NCI-H446 treated with DMSO at 0.1 percent for 48 hours (cell line): ENCODE measurements at regions not wholly inside any gene's neighbourhood (a gene's known extent, or its start where the extent isn't known, plus 50 kb on each side); places are given as distances from the start of the nearest gene placed in this dataset.
"Not testable (repeated sequence)": the region's sequence is repeated elsewhere in the genome, so short reads cannot be mapped to it uniquely, and the experiment has no call there.

Experiments
- DNase-seq: peaks from one replicate; lab custom pipeline; 2025; lab: John Stamatoyannopoulos, UW

DNA sequence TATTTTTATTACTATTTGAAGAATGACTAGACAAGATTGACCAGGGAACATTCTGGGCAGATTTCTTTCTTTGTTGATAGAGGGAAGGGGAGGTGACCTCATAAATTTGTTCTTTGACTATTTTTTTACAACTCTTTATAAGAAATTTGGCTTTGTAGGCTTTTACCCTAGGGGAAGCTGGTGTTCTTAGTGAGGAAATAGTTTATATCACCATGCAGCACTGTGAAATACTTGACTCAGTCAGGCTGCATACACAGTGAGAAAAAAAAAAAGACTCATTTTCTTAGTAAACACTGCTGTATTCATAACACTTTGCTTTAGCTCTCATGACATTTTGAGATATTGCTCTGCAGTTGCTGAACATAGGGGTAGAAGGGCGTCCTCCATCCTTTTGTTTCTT, 336.6 kb upstream of the PIK3R1 start:
- no peak for DNase-seq

GRCh38 chr5:67876371-67876770, 339.2 kb upstream of the PIK3R1 start:
- DNase-seq, result no peak

DNA sequence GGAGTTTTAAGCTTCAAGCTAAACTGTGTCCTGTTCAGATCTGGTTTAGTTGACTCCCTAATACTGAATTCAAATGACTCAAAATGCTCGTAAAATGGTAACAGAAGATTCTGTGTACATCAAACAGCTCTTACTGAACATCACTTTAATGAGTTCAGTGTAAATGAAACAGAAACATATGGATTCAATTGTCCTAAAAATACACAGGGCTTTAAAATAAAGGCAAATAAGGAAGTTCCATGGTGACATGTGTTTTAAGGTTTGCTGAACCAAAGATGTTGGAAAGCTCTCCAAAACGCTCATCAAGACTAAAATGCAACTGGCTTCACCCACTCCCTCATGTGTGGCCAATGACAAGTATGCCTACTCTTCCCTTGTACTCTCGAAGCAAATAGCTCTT, 340.0 kb upstream of the PIK3R1 start:
- no peak for DNase-seq

DNA sequence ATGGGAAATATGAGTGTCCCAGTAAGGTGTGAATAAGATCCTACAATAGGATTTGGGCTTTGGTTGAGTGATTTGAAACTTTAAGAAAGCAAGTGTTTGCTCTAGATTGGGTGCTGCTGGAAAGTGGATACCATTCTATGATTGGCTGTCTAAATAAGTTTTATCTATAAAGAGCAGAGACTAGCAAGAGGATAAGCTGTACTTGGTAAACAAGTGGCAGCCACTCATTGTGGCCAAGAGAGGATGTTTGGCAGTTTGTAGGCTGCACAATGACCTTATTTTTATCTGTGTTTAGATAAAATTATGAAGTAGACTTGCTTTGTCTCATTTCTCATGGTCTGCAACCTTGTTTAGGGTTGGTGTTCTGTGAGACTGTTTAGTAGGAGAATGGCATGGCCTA, 341.6 kb upstream of the PIK3R1 start:
- DNase-seq, result no peak

DNA sequence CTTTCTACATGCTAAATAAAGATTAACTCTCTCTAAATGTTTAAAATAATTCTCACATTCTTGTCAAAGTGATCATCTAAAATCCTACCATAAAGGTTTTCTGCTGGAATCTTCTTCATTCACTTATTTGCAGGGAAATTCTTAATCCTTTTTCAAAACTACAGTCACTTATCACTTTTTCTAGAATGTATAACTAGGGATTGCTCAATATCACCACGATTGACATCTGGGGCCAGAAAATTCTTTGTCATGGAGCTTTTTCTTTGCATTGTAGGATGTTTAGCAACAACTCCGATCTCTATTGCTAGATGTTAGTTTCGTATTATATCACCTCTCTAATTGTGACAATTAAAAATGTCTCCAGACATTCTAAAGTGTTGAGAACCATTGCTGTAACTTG, 344.9 kb upstream of the PIK3R1 start:
- no peak for DNase-seq

- not testable (repeated sequence) for DNase-seq
Observed at GRCh38 chr5:67864335-67864734, 351.2 kb upstream of the PIK3R1 start.

- DNase-seq, result no peak
Observed at GRCh38 chr5:67858471-67859031, 357.0 kb upstream of the PIK3R1 start.

GRCh38 chr5:67857502-67857901, 358.1 kb upstream of the PIK3R1 start:
- DNase-seq, result no peak

DNA sequence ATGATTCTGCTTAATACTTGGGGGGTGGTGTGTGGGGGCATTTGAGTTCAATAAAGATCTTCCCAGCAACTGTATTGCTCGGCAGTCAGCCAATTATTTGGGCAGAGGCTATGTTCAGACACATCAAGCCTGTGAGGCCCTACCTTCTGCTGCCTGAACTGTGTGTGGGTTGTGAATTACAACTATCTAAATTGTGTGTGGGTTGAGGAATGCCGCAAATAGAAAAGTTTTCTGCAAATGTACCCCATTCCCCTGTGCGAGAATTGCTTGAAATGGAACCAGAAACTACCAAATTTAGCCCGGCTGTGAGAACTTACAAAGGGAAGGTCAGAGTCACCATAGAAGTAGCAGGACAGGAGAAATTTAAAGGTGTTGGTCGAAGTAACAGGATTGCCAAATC, 360.0 kb upstream of the PIK3R1 start:
- no peak for DNase-seq

- DNase-seq, result not testable (repeated sequence)
Observed at GRCh38 chr5:67850906-67851305, 364.6 kb upstream of the PIK3R1 start.

- DNase-seq, result peak; percentile 5
Observed at GRCh38 chr5:67844924-67845323, 370.6 kb upstream of the PIK3R1 start.

DNA sequence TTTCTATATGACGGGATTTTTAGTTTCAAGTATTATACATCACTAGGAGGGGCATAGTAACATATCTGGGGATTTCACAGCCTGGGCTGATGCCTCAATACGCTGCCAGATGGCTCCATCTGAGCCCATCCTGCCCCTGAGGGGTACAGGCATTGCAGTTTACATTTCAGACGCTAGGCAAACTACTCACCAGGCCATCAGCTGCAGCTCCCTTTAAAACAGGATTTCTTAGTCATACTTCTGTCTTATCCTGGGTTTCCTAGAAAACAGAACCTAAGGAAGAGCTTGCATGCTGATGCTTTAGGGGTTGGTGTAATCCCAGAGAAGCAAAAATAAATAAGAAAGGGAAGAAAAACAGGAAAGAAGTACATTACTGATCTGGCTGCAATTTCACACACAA, 372.8 kb upstream of the PIK3R1 start:
- no peak for DNase-seq

DNA sequence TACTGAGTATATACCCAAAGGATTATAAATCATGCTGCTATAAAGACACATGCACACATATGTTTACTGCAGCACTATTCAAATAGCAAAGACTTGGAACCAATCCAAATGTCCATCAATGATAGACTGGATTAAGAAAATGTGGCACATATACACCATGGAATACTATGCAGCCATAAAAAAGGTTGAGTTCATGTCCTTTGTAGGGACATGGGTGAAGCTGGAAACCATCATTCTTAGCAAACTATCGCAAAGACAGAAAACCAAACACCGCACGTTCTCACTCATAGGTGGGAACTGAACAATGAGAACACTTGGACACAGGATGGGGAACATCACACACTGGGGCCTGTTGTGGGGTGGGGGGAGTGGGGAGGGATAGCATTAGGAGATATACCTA, 378.3 kb upstream of the PIK3R1 start:
- DNase-seq, result not testable (repeated sequence)

DNA sequence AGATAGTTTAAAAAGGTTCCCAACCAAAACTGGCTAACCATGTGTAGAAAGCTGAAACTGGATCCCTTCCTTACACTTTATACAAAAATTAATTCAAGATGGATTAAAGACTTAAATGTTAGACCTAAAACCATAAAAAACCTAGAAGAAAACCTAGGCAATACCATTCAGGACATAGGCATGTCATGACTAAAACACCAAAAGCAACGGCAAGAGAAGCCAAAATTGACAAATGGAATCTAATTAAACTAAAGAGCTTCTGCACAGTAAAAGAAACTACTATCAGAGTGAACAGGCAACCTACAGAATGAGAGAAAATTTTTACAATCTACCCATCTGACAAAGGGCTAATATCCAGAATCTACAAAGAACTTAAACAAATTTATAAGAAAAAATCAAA, 379.1 kb upstream of the PIK3R1 start:
- not testable (repeated sequence) for DNase-seq

GRCh38 chr5:67831048-67831447, 384.5 kb upstream of the PIK3R1 start:
- no peak for DNase-seq

- DNase-seq, result no peak
Observed at GRCh38 chr5:67827541-67827940, 388.0 kb upstream of the PIK3R1 start.

DNA sequence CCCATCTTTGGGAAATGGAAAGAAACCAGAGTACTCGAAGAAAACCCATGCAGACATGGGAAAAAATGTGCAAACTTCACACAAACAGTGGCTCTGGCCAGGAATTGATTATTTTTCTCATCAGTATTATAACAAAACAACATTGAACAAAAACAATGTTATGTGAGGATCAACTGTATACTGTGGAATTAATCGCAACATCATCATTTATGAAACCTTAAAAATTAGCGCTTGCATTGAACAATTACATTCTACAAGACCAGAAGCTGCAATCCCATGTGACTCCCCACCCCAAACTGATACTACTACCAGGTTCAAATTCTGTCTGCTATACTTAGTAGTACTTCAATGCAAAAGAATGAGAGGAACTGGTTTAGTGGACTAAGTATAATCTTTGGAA, 390.7 kb upstream of the PIK3R1 start:
- no peak for DNase-seq

DNA sequence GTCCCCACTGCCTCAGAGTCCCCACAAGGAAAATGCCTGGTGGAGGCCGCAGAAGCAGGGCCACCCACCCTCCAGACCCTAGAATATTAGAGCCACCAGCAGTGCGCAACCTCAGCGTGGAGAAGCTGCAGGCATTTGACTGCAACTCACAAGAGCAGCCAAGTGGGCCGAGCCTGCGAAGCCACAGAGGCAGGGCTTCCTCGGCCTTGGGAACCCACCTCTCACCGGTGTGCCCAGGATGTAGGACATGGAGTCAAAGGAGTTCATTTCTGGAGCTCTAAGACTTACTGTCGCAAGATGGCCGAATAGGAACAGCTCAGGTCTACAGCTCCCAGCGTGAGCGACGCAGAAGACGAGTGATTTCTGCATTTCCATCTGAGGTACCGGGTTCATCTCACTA, 397.9 kb upstream of the PIK3R1 start:
- DNase-seq, result no peak

- DNase-seq, result no peak
Observed at GRCh38 chr5:67816456-67816855, 399.1 kb upstream of the PIK3R1 start.

DNA sequence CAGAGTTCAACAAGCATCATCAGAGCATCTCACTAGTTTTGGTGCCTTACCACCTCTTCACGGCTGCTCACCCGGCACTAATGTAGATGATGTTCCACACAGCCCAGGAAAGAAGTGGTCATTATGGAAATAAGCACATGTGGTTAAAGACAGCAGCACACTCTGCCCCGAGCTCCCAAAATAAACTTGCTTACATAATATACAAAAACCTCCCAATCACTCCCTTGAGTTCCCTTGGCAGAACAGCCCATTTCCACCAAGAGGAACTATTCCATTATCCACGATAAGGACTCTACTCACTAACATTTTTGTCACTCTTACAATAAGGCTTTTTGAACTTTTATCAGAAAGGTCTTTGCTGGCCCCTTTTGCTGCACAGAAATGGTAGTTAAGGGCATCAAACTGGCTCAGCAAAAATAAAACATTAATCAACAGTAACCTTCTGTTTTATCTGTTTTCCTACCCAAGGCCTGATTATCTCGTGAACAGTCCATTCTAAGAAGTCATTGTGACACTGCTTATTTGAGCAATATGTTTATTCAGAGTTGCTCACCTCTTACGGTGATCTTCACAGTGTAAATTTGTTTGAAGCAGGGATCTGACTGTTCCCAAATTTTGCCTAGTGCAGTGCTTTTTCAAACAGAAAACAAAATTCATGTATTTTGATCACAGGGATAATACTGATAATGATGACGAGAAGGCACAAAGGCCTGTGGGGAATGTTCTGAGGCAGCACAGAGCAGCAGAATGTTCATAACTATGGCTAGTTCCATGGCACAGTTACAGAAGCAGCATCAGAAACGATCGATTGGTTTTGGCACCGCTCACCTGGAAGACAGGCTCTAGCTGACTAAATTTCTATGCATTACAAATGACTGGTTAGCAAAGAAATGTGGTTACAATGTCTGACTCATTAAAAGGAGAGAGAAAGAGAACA, 399.8 kb upstream of the PIK3R1 start:
- no peak for DNase-seq

DNA sequence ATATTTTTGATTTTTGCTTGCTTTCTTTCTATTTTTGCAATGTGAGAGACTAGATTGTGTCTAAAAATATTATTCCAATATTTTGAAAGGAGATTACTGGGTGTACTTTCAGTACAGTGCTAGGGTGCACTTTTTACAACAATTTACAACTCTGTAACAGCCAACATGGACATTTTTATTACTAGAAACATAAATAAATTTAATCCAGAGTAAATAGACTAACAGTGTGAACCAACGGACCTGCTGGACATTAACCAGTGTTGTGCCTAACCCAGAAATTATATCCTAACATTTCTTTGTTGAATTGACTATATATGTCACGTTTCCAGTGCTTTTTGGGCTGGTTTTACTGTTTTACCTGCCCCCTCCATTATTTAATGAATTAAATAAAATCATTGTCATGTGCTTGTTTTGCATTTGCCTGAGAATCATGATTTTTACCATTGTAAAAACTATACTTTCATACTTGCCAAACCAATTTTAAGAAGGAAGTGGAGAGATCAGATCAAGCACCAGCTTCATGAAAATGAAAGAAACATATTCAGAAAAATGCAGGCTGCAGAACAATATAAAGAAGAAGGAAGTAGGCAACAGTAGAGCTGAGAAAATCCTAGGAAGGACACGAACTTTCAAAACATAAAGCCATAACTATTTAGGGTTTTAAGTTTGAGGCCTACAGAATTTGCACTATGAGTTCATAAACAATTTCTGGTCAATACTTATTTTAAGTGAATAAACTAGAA, 400.8 kb upstream of the PIK3R1 start:
- DNase-seq, result no peak

DNA sequence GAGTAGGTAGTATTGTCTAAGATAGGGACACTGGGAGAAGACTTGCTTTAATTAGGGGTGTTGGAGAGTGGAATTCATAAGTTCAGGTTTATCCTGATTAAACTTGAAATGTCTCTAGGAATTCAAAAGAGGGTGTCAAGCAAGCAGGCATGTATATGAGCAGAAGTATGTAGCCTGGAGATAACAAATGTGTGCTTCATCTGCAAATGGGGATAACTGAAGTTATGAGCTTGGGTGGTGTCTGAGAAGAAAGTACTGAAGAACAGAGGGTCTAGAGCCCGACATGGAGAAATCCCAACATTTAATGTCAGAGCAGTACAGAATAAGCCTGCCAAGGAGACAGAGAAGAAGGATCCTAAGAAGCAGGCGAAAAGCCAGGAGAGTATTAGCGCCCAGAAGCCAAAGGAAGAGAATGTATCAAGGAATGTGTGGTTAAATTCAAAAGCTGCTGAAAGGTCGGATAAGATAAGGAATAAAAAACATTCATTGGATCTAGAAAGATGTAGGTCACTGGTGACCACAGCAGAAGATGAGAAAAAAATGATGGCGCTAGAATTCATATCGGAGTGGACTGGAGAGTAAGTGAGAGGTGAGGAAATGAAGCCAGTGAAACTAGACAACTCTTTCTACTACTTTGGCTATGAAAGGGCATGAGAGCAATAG, 401.5 kb upstream of the PIK3R1 start:
- no peak for DNase-seq
